ENCODE measurements at regions not wholly inside any gene's neighbourhood (a gene's known extent, or its start where the extent isn't known, plus 50 kb on each side); places are given as distances from the start of the nearest gene placed in this dataset.

- no peak for TF ChIP-seq CTCF (IDR thresholded peaks at IDR 0.05 in 4 of 5, conservative IDR thresholded peaks at IDR 0.05 in 1 of 5)
- TF ChIP-seq POLR2A (IDR thresholded peaks at IDR 0.05): no peak
Observed at GRCh38 chr3:72559385-72559784, 288.9 kb downstream of the SHQ1 start.

All from gastrocnemius medialis (tissue), 4 donors.